ENCODE measurements at regions not wholly inside any gene's neighbourhood (a gene's known extent, or its start where the extent isn't known, plus 50 kb on each side); places are given as distances from the start of the nearest gene placed in this dataset.

GRCh38 chr20:61002090-61002489 is 250.0 kb upstream of the CDH4 start:
- no peak for TF ChIP-seq CTCF (IDR thresholded peaks at IDR 0.05)
- no peak overlapping the region for H3K27ac Mint-ChIP-seq
- no peaks in the 10 kb centered on the region for H3K9me3 Mint-ChIP-seq
- ChIA-PET POLR2A (no interaction called here), CTCF (no interaction called here)
- no peak for DNase-seq
- no peak for ATAC-seq
- no peak overlapping the region for H3K4me3 Mint-ChIP-seq
- no peaks in the 10 kb centered on the region for H3K4me1 Mint-ChIP-seq (ENCODE audit: low read depth)
- H3K36me3 Mint-ChIP-seq (ENCODE audit: low read depth): no peaks in the 10 kb centered on the region
- H3K27me3 Mint-ChIP-seq: peaks cover 2% of the 10 kb centered on the region
- intact Hi-C loops (cut with micrococcal nuclease): no loop called here

- ChIA-PET CTCF (no interaction called here), POLR2A (no interaction called here)
- Mint-ChIP-seq H3K9me3 (peaks cover 11% of the 10 kb centered on the region), H3K27ac (no peak overlapping the region), H3K27me3 (peaks cover 7% of the 10 kb centered on the region), H3K36me3 (ENCODE audit: low read depth) (no peaks in the 10 kb centered on the region), H3K4me3 (no peak overlapping the region), H3K4me1 (ENCODE audit: low read depth) (no peaks in the 10 kb centered on the region)
- DNase-seq (no peak), ATAC-seq (no peak)
- TF ChIP-seq CTCF (IDR thresholded peaks at IDR 0.05): no peak
- intact Hi-C loops (cut with micrococcal nuclease): no loop called here
Observed at GRCh38 chr20:61014491-61014890, 237.6 kb upstream of the CDH4 start.

- no peaks in the 10 kb centered on the region for H3K36me3 Mint-ChIP-seq (ENCODE audit: low read depth)
- no peak for TF ChIP-seq CTCF (IDR thresholded peaks at IDR 0.05)
- H3K4me3 Mint-ChIP-seq: no peak overlapping the region
- H3K27ac Mint-ChIP-seq: no peak overlapping the region
- H3K4me1 Mint-ChIP-seq (ENCODE audit: low read depth): no peaks in the 10 kb centered on the region
- intact Hi-C loops (cut with micrococcal nuclease): no loop called here
- ChIA-PET CTCF (no interaction called here), POLR2A (no interaction called here)
- H3K9me3 Mint-ChIP-seq: peaks cover 14% of the 10 kb centered on the region
- no peak for DNase-seq
- no peak for ATAC-seq
- peaks cover 5% of the 10 kb centered on the region for H3K27me3 Mint-ChIP-seq
Observed at GRCh38 chr20:61015602-61016001, 236.5 kb upstream of the CDH4 start.

- Mint-ChIP-seq H3K4me3 (no peak overlapping the region), H3K27me3 (peaks cover 5% of the 10 kb centered on the region), H3K27ac (no peak overlapping the region), H3K36me3 (ENCODE audit: low read depth) (no peaks in the 10 kb centered on the region), H3K4me1 (ENCODE audit: low read depth) (no peaks in the 10 kb centered on the region), H3K9me3 (peaks cover 14% of the 10 kb centered on the region)
- intact Hi-C loops (cut with micrococcal nuclease): no loop called here
- ChIA-PET CTCF (no interaction called here), POLR2A (no interaction called here)
- TF ChIP-seq CTCF (IDR thresholded peaks at IDR 0.05): no peak
- ATAC-seq (no peak), DNase-seq (no peak)
Observed at GRCh38 chr20:61019322-61019721, 232.7 kb upstream of the CDH4 start.

- no peak for TF ChIP-seq CTCF (IDR thresholded peaks at IDR 0.05)
- ChIA-PET POLR2A (no interaction called here), CTCF (no interaction called here)
- DNase-seq (no peak), ATAC-seq (no peak)
- Mint-ChIP-seq H3K4me3 (no peak overlapping the region), H3K4me1 (ENCODE audit: low read depth) (no peaks in the 10 kb centered on the region), H3K9me3 (peaks cover 22% of the 10 kb centered on the region), H3K27ac (no peak overlapping the region), H3K27me3 (no peaks in the 10 kb centered on the region), H3K36me3 (ENCODE audit: low read depth) (no peaks in the 10 kb centered on the region)
- intact Hi-C loops (cut with micrococcal nuclease): no loop called here
Observed at GRCh38 chr20:61023612-61024011, 228.4 kb upstream of the CDH4 start.

All from activated CD8-positive, alpha-beta T cell treated with anti-CD3 and anti-CD28 coated beads for 36 hours (primary cell).